IMR-90 (cell line): ENCODE measurements at regions not wholly inside any gene's neighbourhood (a gene's known extent, or its start where the extent isn't known, plus 50 kb on each side); places are given as distances from the start of the nearest gene placed in this dataset.

Source experiments
- ATAC-seq: fragments of 200-7000 bp; cut with Tn5 transposase; 2 replicates; pipeline ENCODE4 v1.9.1; 2020; ENCODE audit warnings: low read depth, mild to moderate bottlenecking, moderate library complexity
- BruUV-seq: library from RNA; stranded (reverse); fragments of 400-500 nt; replicated peaks from 2 replicates; lab custom pipeline; 2021; lab: Mats Ljungman, UMichigan
- CTCF ChIA-PET: fragments of 300-600 bp; formaldehyde crosslinking; extraction: SDS; loops from one replicate; lab custom pipeline; 2021; ENCODE audit warnings: antibody characterized with exemption; lab: Yijun Ruan, JAX
- POLR2A ChIA-PET: fragments of 300-600 bp; sonication (Branson Sonifier 250); formaldehyde crosslinking; loops from one replicate; lab custom pipeline; 2022; ENCODE audit warnings: antibody characterized with exemption; ENCODE audit not compliant: unreplicated experiment; lab: Charles Lee
- DNase-seq: peaks from one replicate; pipeline ENCODE4 v3.0.0; 2013
- H2AFZ ChIP-seq: replicated peaks from 2 replicates; pipeline ENCODE3; 2013; ENCODE audit warnings: low read length, mild to moderate bottlenecking; ENCODE audit not compliant: poor library complexity
- H2AK5ac ChIP-seq: 2 replicates; pipeline ENCODE4 v1.6.1; 2013; ENCODE audit warnings: low read depth, low read length, inconsistent platforms
- H2AK9ac ChIP-seq: replicated peaks from 2 replicates; pipeline ENCODE3; 2013; ENCODE audit warnings: mild to moderate bottlenecking, low read depth, low read length, moderate library complexity; ENCODE audit not compliant: poor library complexity
- H2BK120ac ChIP-seq: 2 replicates; pipeline ENCODE4 v1.6.1; 2013; ENCODE audit warnings: low read depth, low read length, inconsistent platforms
- H2BK15ac ChIP-seq: 3 replicates; pipeline ENCODE4 v1.6.1; 2013; ENCODE audit warnings: low read depth, low read length, inconsistent platforms
- H2BK20ac ChIP-seq: 2 replicates; pipeline ENCODE4 v1.6.1; 2013; ENCODE audit warnings: low read depth, mild to moderate bottlenecking, inconsistent platforms, low read length, moderate library complexity
- H2BK5ac ChIP-seq: 2 replicates; pipeline ENCODE4 v1.6.1; 2013; ENCODE audit warnings: mild to moderate bottlenecking, low read depth, low read length, inconsistent platforms; ENCODE audit not compliant: poor library complexity, severe bottlenecking
- H3K14ac ChIP-seq: replicated peaks from 2 replicates; pipeline ENCODE4 v1.6.1; 2013; ENCODE audit warnings: low read depth, low read length, inconsistent platforms
- H3K18ac ChIP-seq: 2 replicates; pipeline ENCODE4 v1.6.1; 2013; ENCODE audit warnings: low read depth, low read length, control low read depth
- H3K23ac ChIP-seq: 2 replicates; pipeline ENCODE4 v1.6.1; 2013; ENCODE audit warnings: low read depth, low read length, inconsistent platforms
- H3K27ac ChIP-seq: 2 replicates; pipeline ENCODE4 v1.5.1; 2013; ENCODE audit warnings: mild to moderate bottlenecking, control low read depth, low read length; ENCODE audit not compliant: insufficient read depth
- H3K27me3 ChIP-seq: 2 replicates; pipeline ENCODE4 v1.6.1; 2013; ENCODE audit warnings: low read length; ENCODE audit not compliant: control insufficient read depth, insufficient read depth
- H3K36me3 ChIP-seq: 2 replicates; pipeline ENCODE4 v1.6.1; 2013; ENCODE audit warnings: low read length, mixed read lengths; ENCODE audit not compliant: control insufficient read depth, insufficient read depth
- H3K4ac ChIP-seq: 2 replicates; pipeline ENCODE4 v1.6.1; 2013; ENCODE audit warnings: low read depth, low read length, inconsistent platforms
- H3K4me1 ChIP-seq: 2 replicates; pipeline ENCODE4 v1.6.1; 2013; ENCODE audit warnings: low read length, mixed read lengths; ENCODE audit not compliant: control insufficient read depth, insufficient read depth
- H3K4me2 ChIP-seq: 2 replicates; pipeline ENCODE4 v1.6.1; 2013; ENCODE audit warnings: low read depth, mild to moderate bottlenecking, control low read depth, low read length, moderate library complexity
- H3K4me3 ChIP-seq: 2 replicates; pipeline ENCODE4 v1.5.1; 2013; ENCODE audit warnings: low read depth, mild to moderate bottlenecking, control low read depth, low read length, moderate library complexity; ENCODE audit not compliant: insufficient read depth
- H3K56ac ChIP-seq: 2 replicates; pipeline ENCODE4 v1.6.1; 2013; ENCODE audit warnings: low read length, inconsistent platforms; ENCODE audit not compliant: insufficient read depth; ENCODE audit errors: extremely low read depth
- H3K79me1 ChIP-seq, 2 experiments: 2 replicates each; pipeline ENCODE4 v1.6.1; 2013; ENCODE audit warnings: low read length in 2 of 2, inconsistent platforms in 1 of 2, low read depth in 1 of 2
- H3K9ac ChIP-seq: 2 replicates; pipeline ENCODE4 v1.6.1; 2013; ENCODE audit warnings: low read depth, low read length, control low read depth
- H3K9me1 ChIP-seq: 2 replicates; pipeline ENCODE4 v1.6.1; 2013; ENCODE audit warnings: low read length, inconsistent platforms; ENCODE audit not compliant: insufficient read depth
- H3K9me3 ChIP-seq: 2 replicates; pipeline ENCODE4 v1.6.1; 2013; ENCODE audit warnings: low read length; ENCODE audit not compliant: control insufficient read depth, insufficient read depth
- H4K20me1 ChIP-seq: 2 replicates; pipeline ENCODE4 v1.6.1; 2013; ENCODE audit warnings: low read length, inconsistent platforms; ENCODE audit not compliant: insufficient read depth
- H4K5ac ChIP-seq: 2 replicates; pipeline ENCODE4 v1.6.1; 2013; ENCODE audit warnings: mild to moderate bottlenecking, low read depth, low read length, control low read depth
- H4K8ac ChIP-seq, 2 experiments: 2 replicates each; pipeline ENCODE4 v1.6.1; 2013; ENCODE audit warnings: low read depth in 2 of 2, low read length in 2 of 2, control low read depth in 1 of 2, inconsistent platforms in 1 of 2
- H4K91ac ChIP-seq: 2 replicates; pipeline ENCODE4 v1.6.1; 2013; ENCODE audit warnings: low read depth, low read length, inconsistent platforms; ENCODE audit not compliant: insufficient read depth
- FOS ChIP-seq: fragments of 150-350 bp; IDR thresholded peaks from 2 replicates; pipeline ENCODE4 v1.6.1; 2016; ENCODE audit warnings: low read depth, low read length
- WGBS, 2 experiments: methylation state at CpG; one replicate each; pipeline versions ENCODE4 v1.1.5 to v1.1.7; 2013; ENCODE audit warnings: missing lambda C conversion rate in 2 of 2; ENCODE audit not compliant: insufficient read length in 1 of 2; ENCODE audit errors: extremely low coverage in 2 of 2; 5-methylcytosine and 5-hydroxymethylcytosine counted together
- dilution Hi-C: fragments of 300-500 bp; cut with HindIII; formaldehyde crosslinking; loops from one replicate; pipeline ENCODE4 v1.14.3; 2018; ENCODE audit warnings: low sequenced_read_pairs; ENCODE audit not compliant: unreplicated experiment
- in situ Hi-C: fragments of 300-500 bp; cut with MboI; formaldehyde crosslinking; loops from 3 replicates; pipeline ENCODE4 v1.14.3; 2019; ENCODE audit warnings: low sequenced_read_pairs, inconsistent platforms, mixed read lengths
- intact Hi-C: fragments of 100-400 bp; cut with micrococcal nuclease; formaldehyde crosslinking; loops from 2 replicates; pipeline ENCODE4 v1.10.0; 2022

- Histone ChIP-seq H3K27me3 (no peaks in the 10 kb centered on the region), H3K27ac (no peak overlapping the region), H3K14ac (no peak overlapping the region), H3K4me1 (no peaks in the 10 kb centered on the region), H2BK120ac (no peak overlapping the region), H4K8ac (no peak overlapping the region), H3K79me1 (no peaks in the 10 kb centered on the region), H3K18ac (no peak overlapping the region), H4K20me1 (no peaks in the 10 kb centered on the region), H2BK20ac (no peak overlapping the region), H2BK15ac (no peak overlapping the region), H3K9me3 (no peaks in the 10 kb centered on the region), H3K56ac (no peak overlapping the region), H3K9me1 (no peaks in the 10 kb centered on the region), H3K4me3 (no peak overlapping the region), H2AFZ (no peak overlapping the region), H3K9ac (no peak overlapping the region), H3K4ac (no peak overlapping the region), H3K23ac (no peak overlapping the region), H2BK5ac (no peak overlapping the region), H2AK5ac (no peak overlapping the region), H3K4me2 (no peak overlapping the region), H4K5ac (no peak overlapping the region), H3K36me3 (no peaks in the 10 kb centered on the region), H4K91ac (no peak overlapping the region), H2AK9ac (no peak overlapping the region)
- DNase-seq (no peak), ATAC-seq (no peak)
- no TSS peak for BruUV-seq
- dilution Hi-C loops (no loop called here), in situ Hi-C loops (no loop called here), intact Hi-C loops (no loop called here)
- no peak for TF ChIP-seq FOS
- 60% methylated on average over 1 of the region's 4 CpGs; no CpG with 5 or more reads in 1 of the 2 experiments for WGBS, 2 experiments
- POLR2A ChIA-PET, result no interaction called here
- CTCF ChIA-PET, result interaction anchor here (1.3 to 1.4 kb wide), 2 partner anchors 216 to 217 kb away, joined by 3 to 4 read pairs; no protein-coding TSS in a partner anchor
These were observed 223.6 kb downstream of the SOD2 start for GRCh38 chr6:159469443-159469842.
